ENCODE measurements at regions not wholly inside any gene's neighbourhood (a gene's known extent, or its start where the extent isn't known, plus 50 kb on each side); places are given as distances from the start of the nearest gene placed in this dataset.

DNA sequence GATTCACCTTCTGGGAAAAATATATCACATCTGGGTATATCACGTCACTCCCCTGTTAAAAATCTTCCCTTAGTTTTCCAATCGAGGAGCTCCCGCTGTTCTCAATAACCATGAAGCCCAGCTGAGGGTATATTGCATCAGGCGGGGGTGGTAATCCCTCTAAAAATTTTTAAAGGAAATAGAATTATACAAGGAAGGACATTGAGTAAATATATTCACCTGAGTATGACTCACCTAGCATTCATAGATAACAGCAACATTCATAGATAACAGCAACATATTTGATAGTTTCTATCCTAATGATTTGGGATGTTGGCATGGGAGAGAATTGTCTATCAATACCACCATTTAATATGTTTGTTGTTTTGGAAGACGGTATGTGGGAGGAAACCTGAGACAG is 473.6 kb downstream of the RMST start:
- no peaks in the 10 kb centered on the region for H3K27me3 ChIP-seq (ENCODE audit: insufficient read depth, low read length, poor library complexity)
- H3K4me2 ChIP-seq (ENCODE audit: low read length) = no peak overlapping the region
- H4K5ac ChIP-seq (ENCODE audit: low read length) = no peak overlapping the region
- WGBS (ENCODE audit: extremely low coverage, insufficient coverage, low lambda C conversion rate) = no CpG with 5 or more reads among the region's 5 CpGs
- H2BK15ac ChIP-seq (replicated peaks; ENCODE audit: low read depth) = no peak overlapping the region
- no peaks in the 10 kb centered on the region for H3K79me2 ChIP-seq (ENCODE audit: control insufficient read depth, insufficient read depth, low read length)
- no peak overlapping the region for H3K4me3 ChIP-seq (ENCODE audit: low read length)
- H3K27ac ChIP-seq (ENCODE audit: low read depth, low read length) = no peak overlapping the region
- no peak for DNase-seq
- H4K8ac ChIP-seq (ENCODE audit: low read depth, low read length) = no peak overlapping the region
- H2AK5ac ChIP-seq (ENCODE audit: low read length) = no peak overlapping the region
- H3K9ac ChIP-seq (ENCODE audit: low read length) = no peak overlapping the region
- H3K36me3 ChIP-seq (ENCODE audit: control insufficient read depth, insufficient read depth, low read length) = no peaks in the 10 kb centered on the region
- H3K4me1 ChIP-seq (ENCODE audit: control insufficient read depth, low read depth, low read length) = no peaks in the 10 kb centered on the region
- no peaks in the 10 kb centered on the region for H3K79me1 ChIP-seq (ENCODE audit: low read length)
- H2BK5ac ChIP-seq (ENCODE audit: low read length) = no peak overlapping the region
- H3K56ac ChIP-seq (ENCODE audit: low read length) = no peak overlapping the region
- H3K23ac ChIP-seq (ENCODE audit: low read length) = no peak overlapping the region
- H3K4ac ChIP-seq (ENCODE audit: low read depth, low read length) = no peak overlapping the region
- H3K18ac ChIP-seq (ENCODE audit: low read length) = no peak overlapping the region
- H2BK120ac ChIP-seq (ENCODE audit: low read depth, low read length) = no peak overlapping the region

DNA sequence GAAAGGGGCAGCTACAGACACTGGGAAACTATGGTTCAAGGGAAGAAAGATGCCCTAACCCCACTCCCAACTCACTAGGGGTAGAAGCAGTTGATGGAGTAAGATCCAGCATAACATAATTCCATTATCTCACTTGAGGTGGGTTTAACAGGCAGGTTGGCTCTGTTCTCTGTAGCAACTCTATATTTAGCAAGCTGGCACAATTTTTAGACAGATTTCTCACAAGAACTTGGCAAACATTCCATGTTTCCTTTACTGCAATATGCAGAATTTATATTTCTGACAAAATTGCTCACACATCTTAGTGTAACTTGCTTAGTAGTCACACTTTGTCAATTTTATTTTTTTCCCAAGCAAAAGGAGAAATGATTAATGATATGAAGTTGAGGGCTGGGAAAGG is 475.4 kb downstream of the RMST start:
- Histone ChIP-seq H3K56ac (ENCODE audit: low read length) (no peak overlapping the region), H4K5ac (ENCODE audit: low read length) (no peak overlapping the region), H3K36me3 (ENCODE audit: control insufficient read depth, insufficient read depth, low read length) (no peaks in the 10 kb centered on the region), H3K4me1 (ENCODE audit: control insufficient read depth, low read depth, low read length) (no peaks in the 10 kb centered on the region), H3K79me1 (ENCODE audit: low read length) (no peaks in the 10 kb centered on the region), H3K23ac (ENCODE audit: low read length) (no peak overlapping the region), H2BK120ac (ENCODE audit: low read depth, low read length) (no peak overlapping the region), H2AK5ac (ENCODE audit: low read length) (no peak overlapping the region), H2BK15ac (replicated peaks; ENCODE audit: low read depth) (no peak overlapping the region), H3K18ac (ENCODE audit: low read length) (no peak overlapping the region), H3K27ac (ENCODE audit: low read depth, low read length) (no peak overlapping the region), H3K4ac (ENCODE audit: low read depth, low read length) (no peak overlapping the region), H3K27me3 (ENCODE audit: insufficient read depth, low read length, poor library complexity) (no peaks in the 10 kb centered on the region), H2BK5ac (ENCODE audit: low read length) (no peak overlapping the region), H4K8ac (ENCODE audit: low read depth, low read length) (no peak overlapping the region), H3K9ac (ENCODE audit: low read length) (no peak overlapping the region), H3K4me3 (ENCODE audit: low read length) (no peak overlapping the region), H3K79me2 (ENCODE audit: control insufficient read depth, insufficient read depth, low read length) (no peaks in the 10 kb centered on the region), H3K4me2 (ENCODE audit: low read length) (no peak overlapping the region)
- no peak for DNase-seq

- H3K4me1 ChIP-seq (ENCODE audit: control insufficient read depth, low read depth, low read length) = no peaks in the 10 kb centered on the region
- no peak overlapping the region for H3K4ac ChIP-seq (ENCODE audit: low read depth, low read length)
- H4K8ac ChIP-seq (ENCODE audit: low read depth, low read length) = no peak overlapping the region
- no peaks in the 10 kb centered on the region for H3K36me3 ChIP-seq (ENCODE audit: control insufficient read depth, insufficient read depth, low read length)
- H3K4me3 ChIP-seq (ENCODE audit: low read length) = no peak overlapping the region
- no peak overlapping the region for H2BK5ac ChIP-seq (ENCODE audit: low read length)
- no peak overlapping the region for H3K9ac ChIP-seq (ENCODE audit: low read length)
- H3K23ac ChIP-seq (ENCODE audit: low read length) = no peak overlapping the region
- H3K18ac ChIP-seq (ENCODE audit: low read length) = no peak overlapping the region
- no peak overlapping the region for H3K56ac ChIP-seq (ENCODE audit: low read length)
- H3K27me3 ChIP-seq (ENCODE audit: insufficient read depth, low read length, poor library complexity) = no peaks in the 10 kb centered on the region
- H3K27ac ChIP-seq (ENCODE audit: low read depth, low read length) = no peak overlapping the region
- no peak for DNase-seq
- H2AK5ac ChIP-seq (ENCODE audit: low read length) = no peak overlapping the region
- no peaks in the 10 kb centered on the region for H3K79me2 ChIP-seq (ENCODE audit: control insufficient read depth, insufficient read depth, low read length)
- H2BK15ac ChIP-seq (replicated peaks; ENCODE audit: low read depth) = no peak overlapping the region
- H4K5ac ChIP-seq (ENCODE audit: low read length) = no peak overlapping the region
- no peak overlapping the region for H2BK120ac ChIP-seq (ENCODE audit: low read depth, low read length)
- WGBS (ENCODE audit: extremely low coverage, insufficient coverage, low lambda C conversion rate) = no CpG with 5 or more reads among the region's 1 CpG
- H3K79me1 ChIP-seq (ENCODE audit: low read length) = no peaks in the 10 kb centered on the region
- no peak overlapping the region for H3K4me2 ChIP-seq (ENCODE audit: low read length)
Measured at GRCh38 chr12:97939156-97939555, 476.6 kb downstream of the RMST start.

GRCh38 chr12:97940105-97940504 is 477.5 kb downstream of the RMST start:
- no peak overlapping the region for H3K23ac ChIP-seq (ENCODE audit: low read length)
- no CpG with 5 or more reads among the region's 1 CpG for WGBS (ENCODE audit: extremely low coverage, insufficient coverage, low lambda C conversion rate)
- no peak overlapping the region for H3K4me3 ChIP-seq (ENCODE audit: low read length)
- H2AK5ac ChIP-seq (ENCODE audit: low read length) = no peak overlapping the region
- H3K4me1 ChIP-seq (ENCODE audit: control insufficient read depth, low read depth, low read length) = no peaks in the 10 kb centered on the region
- no peak overlapping the region for H4K8ac ChIP-seq (ENCODE audit: low read depth, low read length)
- H3K18ac ChIP-seq (ENCODE audit: low read length) = no peak overlapping the region
- no peaks in the 10 kb centered on the region for H3K36me3 ChIP-seq (ENCODE audit: control insufficient read depth, insufficient read depth, low read length)
- H2BK5ac ChIP-seq (ENCODE audit: low read length) = no peak overlapping the region
- no peaks in the 10 kb centered on the region for H3K79me2 ChIP-seq (ENCODE audit: control insufficient read depth, insufficient read depth, low read length)
- H2BK120ac ChIP-seq (ENCODE audit: low read depth, low read length) = no peak overlapping the region
- no peak for DNase-seq
- H4K5ac ChIP-seq (ENCODE audit: low read length) = no peak overlapping the region
- H3K9ac ChIP-seq (ENCODE audit: low read length) = no peak overlapping the region
- no peak overlapping the region for H3K56ac ChIP-seq (ENCODE audit: low read length)
- H3K27me3 ChIP-seq (ENCODE audit: insufficient read depth, low read length, poor library complexity) = no peaks in the 10 kb centered on the region
- H3K27ac ChIP-seq (ENCODE audit: low read depth, low read length) = no peak overlapping the region
- no peak overlapping the region for H2BK15ac ChIP-seq (replicated peaks; ENCODE audit: low read depth)
- H3K79me1 ChIP-seq (ENCODE audit: low read length) = no peaks in the 10 kb centered on the region
- no peak overlapping the region for H3K4me2 ChIP-seq (ENCODE audit: low read length)
- H3K4ac ChIP-seq (ENCODE audit: low read depth, low read length) = no peak overlapping the region

DNA sequence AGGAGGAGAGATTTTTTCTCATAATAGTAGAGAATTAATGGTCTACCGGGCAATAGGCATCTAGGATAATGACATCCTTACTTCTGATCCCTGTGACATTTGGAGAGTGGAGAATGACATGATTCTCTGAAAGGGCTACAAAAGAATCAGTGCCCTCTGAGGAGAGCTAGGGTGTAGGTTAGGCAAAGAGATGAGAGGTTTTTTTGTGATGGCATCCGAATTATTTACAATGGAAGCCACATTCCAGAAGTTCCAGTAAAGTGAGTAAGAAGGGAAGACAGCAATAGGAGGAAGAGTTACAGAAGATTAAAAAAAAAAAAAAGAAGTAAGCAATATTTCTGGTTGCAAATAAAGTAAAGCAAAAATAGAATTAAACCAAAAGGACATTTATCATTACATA is 478.0 kb downstream of the RMST start:
- no peak overlapping the region for H4K5ac ChIP-seq (ENCODE audit: low read length)
- no peak overlapping the region for H2BK5ac ChIP-seq (ENCODE audit: low read length)
- no peak overlapping the region for H2BK120ac ChIP-seq (ENCODE audit: low read depth, low read length)
- no peak overlapping the region for H3K4me2 ChIP-seq (ENCODE audit: low read length)
- H4K8ac ChIP-seq (ENCODE audit: low read depth, low read length) = no peak overlapping the region
- peak; percentile 93 for DNase-seq
- H3K23ac ChIP-seq (ENCODE audit: low read length) = no peak overlapping the region
- H3K18ac ChIP-seq (ENCODE audit: low read length) = no peak overlapping the region
- H3K79me1 ChIP-seq (ENCODE audit: low read length) = no peaks in the 10 kb centered on the region
- H3K4ac ChIP-seq (ENCODE audit: low read depth, low read length) = no peak overlapping the region
- WGBS (ENCODE audit: extremely low coverage, insufficient coverage, low lambda C conversion rate) = no CpG with 5 or more reads among the region's 2 CpGs
- H3K9ac ChIP-seq (ENCODE audit: low read length) = no peak overlapping the region
- H3K4me3 ChIP-seq (ENCODE audit: low read length) = no peak overlapping the region
- H3K27ac ChIP-seq (ENCODE audit: low read depth, low read length) = no peak overlapping the region
- H3K56ac ChIP-seq (ENCODE audit: low read length) = no peak overlapping the region
- H3K4me1 ChIP-seq (ENCODE audit: control insufficient read depth, low read depth, low read length) = no peaks in the 10 kb centered on the region
- no peak overlapping the region for H2BK15ac ChIP-seq (replicated peaks; ENCODE audit: low read depth)
- no peaks in the 10 kb centered on the region for H3K27me3 ChIP-seq (ENCODE audit: insufficient read depth, low read length, poor library complexity)
- H2AK5ac ChIP-seq (ENCODE audit: low read length) = no peak overlapping the region
- H3K36me3 ChIP-seq (ENCODE audit: control insufficient read depth, insufficient read depth, low read length) = no peaks in the 10 kb centered on the region
- no peaks in the 10 kb centered on the region for H3K79me2 ChIP-seq (ENCODE audit: control insufficient read depth, insufficient read depth, low read length)

GRCh38 chr12:97941686-97942354 is 479.2 kb downstream of the RMST start:
- DNase-seq = no peak
- H2BK5ac ChIP-seq (ENCODE audit: low read length) = no peak overlapping the region
- no peak overlapping the region for H3K9ac ChIP-seq (ENCODE audit: low read length)
- H3K79me1 ChIP-seq (ENCODE audit: low read length) = no peaks in the 10 kb centered on the region
- no peak overlapping the region for H3K23ac ChIP-seq (ENCODE audit: low read length)
- no peak overlapping the region for H3K18ac ChIP-seq (ENCODE audit: low read length)
- H3K4me2 ChIP-seq (ENCODE audit: low read length) = no peak overlapping the region
- H3K27ac ChIP-seq (ENCODE audit: low read depth, low read length) = no peak overlapping the region
- no peak overlapping the region for H4K5ac ChIP-seq (ENCODE audit: low read length)
- no peaks in the 10 kb centered on the region for H3K79me2 ChIP-seq (ENCODE audit: control insufficient read depth, insufficient read depth, low read length)
- H2BK15ac ChIP-seq (replicated peaks; ENCODE audit: low read depth) = no peak overlapping the region
- no peak overlapping the region for H3K56ac ChIP-seq (ENCODE audit: low read length)
- H3K27me3 ChIP-seq (ENCODE audit: insufficient read depth, low read length, poor library complexity) = no peaks in the 10 kb centered on the region
- WGBS (ENCODE audit: extremely low coverage, insufficient coverage, low lambda C conversion rate) = no CpG with 5 or more reads among the region's 3 CpGs
- H3K36me3 ChIP-seq (ENCODE audit: control insufficient read depth, insufficient read depth, low read length) = no peaks in the 10 kb centered on the region
- no peaks in the 10 kb centered on the region for H3K4me1 ChIP-seq (ENCODE audit: control insufficient read depth, low read depth, low read length)
- H4K8ac ChIP-seq (ENCODE audit: low read depth, low read length) = no peak overlapping the region
- no peak overlapping the region for H3K4me3 ChIP-seq (ENCODE audit: low read length)
- no peak overlapping the region for H2AK5ac ChIP-seq (ENCODE audit: low read length)
- H2BK120ac ChIP-seq (ENCODE audit: low read depth, low read length) = no peak overlapping the region
- H3K4ac ChIP-seq (ENCODE audit: low read depth, low read length) = no peak overlapping the region

Data from mesendoderm (in vitro differentiated cells).